GM21825 (cell line): ENCODE measurements at regions not wholly inside any gene's neighbourhood (a gene's known extent, or its start where the extent isn't known, plus 50 kb on each side); places are given as distances from the start of the nearest gene placed in this dataset.

Source experiments
- ATAC-seq: cut with Tn5 transposase; IDR thresholded peaks from one replicate; pipeline ENCODE4 v1.9.1; 2021; ENCODE audit warnings: mild to moderate bottlenecking, moderate library complexity; ENCODE audit not compliant: unreplicated experiment

- no peak for ATAC-seq
Observed at GRCh38 chr1:195584870-195585624, 1023.2 kb downstream of the KCNT2 start.

- ATAC-seq = no peak
Observed at GRCh38 chr1:195580988-195581387, 1027.3 kb downstream of the KCNT2 start.

- no peak for ATAC-seq
Observed at GRCh38 chr1:195577748-195578147, 1030.5 kb downstream of the KCNT2 start.

GRCh38 chr1:195576641-195577040 lies 1031.6 kb downstream of the KCNT2 start:
- ATAC-seq = no peak

- no peak for ATAC-seq
Observed at GRCh38 chr1:195574511-195574910, 1033.7 kb downstream of the KCNT2 start.

GRCh38 chr1:195569934-195570333 lies 1038.3 kb downstream of the KCNT2 start:
- ATAC-seq = no peak

- no peak for ATAC-seq
Observed at GRCh38 chr1:195568389-195568788, 1039.9 kb downstream of the KCNT2 start.

GRCh38 chr1:195562074-195562473 lies 1046.2 kb downstream of the KCNT2 start:
- no peak for ATAC-seq

- ATAC-seq = no peak
Observed at GRCh38 chr1:195550071-195550862, 1058.0 kb downstream of the KCNT2 start.

- no peak for ATAC-seq
Observed at GRCh38 chr1:195530961-195531360, 1077.3 kb downstream of the KCNT2 start.

- ATAC-seq = no peak
Observed at GRCh38 chr1:195529881-195530280, 1078.4 kb downstream of the KCNT2 start.

- ATAC-seq = no peak
Observed at GRCh38 chr1:195520757-195521156, 1087.5 kb downstream of the KCNT2 start.

GRCh38 chr1:195516036-195516435 lies 1092.2 kb downstream of the KCNT2 start:
- no peak for ATAC-seq

GRCh38 chr1:195511501-195511900 lies 1096.7 kb downstream of the KCNT2 start:
- ATAC-seq = no peak

GRCh38 chr1:195501118-195501517 lies 1107.1 kb downstream of the KCNT2 start:
- no peak for ATAC-seq

- no peak for ATAC-seq
Observed at GRCh38 chr1:195495720-195496635, 1112.3 kb downstream of the KCNT2 start.

GRCh38 chr1:195482137-195482536 lies 1126.1 kb downstream of the KCNT2 start:
- no peak for ATAC-seq

- ATAC-seq = no peak
Observed at GRCh38 chr1:195481293-195481692, 1126.9 kb downstream of the KCNT2 start.

GRCh38 chr1:195475568-195475967 lies 1132.7 kb downstream of the KCNT2 start:
- ATAC-seq = no peak

- no peak for ATAC-seq
Observed at GRCh38 chr1:195472291-195472690, 1135.9 kb downstream of the KCNT2 start.

- no peak for ATAC-seq
Observed at GRCh38 chr1:195466639-195467038, 1141.6 kb downstream of the KCNT2 start.
